Transverse colon (tissue), 4 donors: ENCODE measurements at regions not wholly inside any gene's neighbourhood (a gene's known extent, or its start where the extent isn't known, plus 50 kb on each side); places are given as distances from the start of the nearest gene placed in this dataset.

Experiments used
- CTCF ChIP-seq, 5 experiments: fragments of 200-600 bp in 3 of 5; fragments of 450-650 bp in 2 of 5; sonication (generic) in 3 of 5; IDR thresholded peaks; 1 replicate in 2 of 5; 2 replicates in 3 of 5; pipeline ENCODE4 v1.5.1; 2016 to 2017; ENCODE audit warnings: antibody characterized with exemption in 5 of 5, inconsistent platforms in 3 of 5, mild to moderate bottlenecking in 2 of 5, moderate library complexity in 1 of 5
- EP300 ChIP-seq: sonication (generic); formaldehyde crosslinking; IDR thresholded peaks from one replicate; pipeline ENCODE4 v1.6.1; 2017; ENCODE audit warnings: antibody characterized with exemption, low read depth
- POLR2A ChIP-seq: fragments of 450-650 bp; IDR thresholded peaks from one replicate; pipeline ENCODE4 v1.6.1; 2016; ENCODE audit warnings: antibody characterized with exemption, mild to moderate bottlenecking, moderate library complexity
- POLR2AphosphoS5 ChIP-seq, 3 donors: sonication (generic); formaldehyde crosslinking; IDR thresholded peaks; one replicate each; pipeline ENCODE4 v1.6.1; 2016; ENCODE audit warnings: antibody characterized with exemption in 3 of 3

GRCh38 chr5:104452550-104452949 is 890.0 kb upstream of the NUDT12 start:
- no peak for TF ChIP-seq CTCF (IDR thresholded peaks at IDR 0.05)
- TF ChIP-seq POLR2A, result no peak
- no peak for TF ChIP-seq POLR2AphosphoS5 (IDR thresholded peaks at IDR 0.05)
- no peak for TF ChIP-seq EP300
